Left renal pelvis (tissue), 4 donors: ENCODE measurements at regions not wholly inside any gene's neighbourhood (a gene's known extent, or its start where the extent isn't known, plus 50 kb on each side); places are given as distances from the start of the nearest gene placed in this dataset.
"Not testable (repeated sequence)": the region's sequence is repeated elsewhere in the genome, so short reads cannot be mapped to it uniquely, and the experiment has no call there.

Experiments used
- DNase-seq, 4 donors: peaks; one replicate each; pipeline ENCODE4 v3.0.0-alpha.2; 2013; ENCODE audit warnings: low read depth in 4 of 4, low spot score in 3 of 4

DNA sequence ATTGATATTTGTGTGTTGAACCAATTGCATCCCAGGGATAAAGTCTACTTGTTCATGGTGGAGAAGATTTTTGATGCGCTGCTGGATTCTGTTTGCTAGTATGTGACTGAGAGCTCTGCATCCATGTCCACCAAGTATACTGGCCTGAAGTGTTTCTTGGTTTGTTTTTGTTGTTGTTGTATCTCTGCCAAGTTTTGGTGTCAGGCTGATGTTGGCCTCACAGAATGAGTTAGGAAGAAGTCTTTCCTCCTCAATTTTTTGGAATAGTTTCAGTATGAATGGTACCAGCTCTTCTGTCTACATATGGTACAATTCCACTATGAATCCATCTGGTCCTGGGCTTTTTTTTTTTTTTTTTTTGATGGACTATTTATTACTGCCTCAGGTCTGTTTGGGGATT, 50.9 kb upstream of the OSTN start:
- no peak for DNase-seq

DNA sequence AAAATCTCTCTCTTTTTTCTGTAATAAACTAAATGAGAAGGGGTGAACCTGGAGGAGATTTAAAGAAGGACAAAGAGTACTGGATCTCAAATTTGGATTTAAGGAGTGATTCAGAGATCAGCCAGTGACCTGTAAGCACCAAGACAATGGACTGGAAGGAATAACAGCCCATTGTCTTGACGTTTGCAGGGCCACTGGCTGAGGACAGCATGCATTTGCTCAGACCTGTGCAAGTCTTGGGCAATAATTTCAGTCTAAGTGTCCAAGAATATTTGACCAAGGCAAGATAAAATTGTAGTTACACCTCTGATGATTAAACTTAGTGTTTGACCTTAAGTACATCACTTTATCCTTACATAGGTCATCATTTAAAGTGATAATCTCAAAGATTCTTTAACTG, 55.8 kb upstream of the OSTN start:
- no peak for DNase-seq

DNA sequence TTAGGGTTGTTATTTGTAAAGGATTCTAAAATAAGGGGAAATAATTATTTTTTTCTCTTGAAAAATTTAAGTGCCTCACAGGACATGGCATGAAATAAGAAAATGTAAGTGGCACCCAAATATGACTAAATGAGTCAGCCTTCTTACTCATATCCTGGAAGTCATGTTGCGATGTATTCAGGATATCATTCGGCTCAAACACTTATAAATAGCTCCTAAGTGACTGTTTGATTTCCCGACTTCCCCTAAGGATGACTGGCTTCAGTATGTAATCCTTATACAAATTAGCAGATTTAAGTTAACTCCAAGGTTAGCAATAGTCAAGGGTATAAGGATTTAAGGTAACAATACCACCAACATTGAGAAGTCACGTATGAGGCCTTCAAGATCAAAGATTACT, 57.3 kb upstream of the OSTN start:
- no peak for DNase-seq

DNA sequence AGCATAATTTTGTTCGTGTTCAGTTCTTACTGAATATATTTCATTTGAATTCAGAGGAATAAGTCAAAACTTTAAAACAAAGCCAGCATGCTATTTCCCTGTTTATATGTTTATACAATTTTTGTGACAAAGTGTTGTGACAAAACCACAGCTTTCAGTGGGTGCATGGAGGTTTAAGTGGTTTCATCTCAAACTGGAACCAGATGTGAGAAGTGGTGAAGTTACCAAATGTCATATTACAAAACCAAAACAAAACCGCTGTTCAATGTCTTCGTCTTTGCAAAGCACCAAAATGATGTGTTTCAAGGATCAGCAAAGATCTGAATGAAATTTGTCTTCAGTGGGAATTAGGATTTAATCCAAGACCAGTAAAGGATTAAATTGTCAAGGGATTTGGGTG, 59.3 kb upstream of the OSTN start:
- no peak for DNase-seq

DNA sequence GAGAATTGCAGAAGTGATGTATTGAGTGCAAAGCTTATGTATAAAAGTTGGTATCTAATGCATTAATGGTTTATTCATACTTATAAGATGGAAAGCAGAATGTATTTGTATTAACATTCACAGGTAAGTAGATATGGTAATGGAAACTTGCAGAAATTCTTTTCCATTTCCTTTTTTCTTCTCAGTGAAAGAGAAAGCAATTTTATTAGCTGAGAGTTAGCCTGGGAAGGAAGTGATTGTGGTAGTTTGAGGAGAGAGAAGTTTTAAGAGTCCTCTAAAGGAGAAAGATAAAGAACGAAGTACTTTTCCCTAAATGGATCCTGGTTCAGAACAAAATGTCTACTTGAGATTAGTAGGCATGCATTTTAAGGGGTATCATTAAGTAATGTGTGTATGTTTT, 60.1 kb upstream of the OSTN start:
- no peak for DNase-seq

DNA sequence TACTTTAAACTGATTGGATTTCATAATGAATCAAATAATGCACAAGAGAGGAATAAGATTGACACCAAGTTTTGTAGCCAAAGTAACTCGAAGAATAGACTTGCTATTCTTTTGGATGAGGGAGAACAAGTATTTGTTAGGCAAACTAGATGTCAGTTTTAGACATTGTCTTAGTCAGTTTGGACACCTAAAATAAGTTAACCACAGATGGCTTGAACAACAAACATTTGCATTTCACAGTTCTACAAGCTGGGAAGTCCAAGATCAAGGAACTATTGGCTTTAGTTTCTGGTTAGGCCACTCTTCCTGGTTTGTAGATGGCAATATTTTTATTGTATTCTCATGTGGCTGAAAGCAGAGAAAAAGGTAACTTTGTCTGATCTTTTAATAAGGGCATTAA, 61.3 kb upstream of the OSTN start:
- DNase-seq: no peak

DNA sequence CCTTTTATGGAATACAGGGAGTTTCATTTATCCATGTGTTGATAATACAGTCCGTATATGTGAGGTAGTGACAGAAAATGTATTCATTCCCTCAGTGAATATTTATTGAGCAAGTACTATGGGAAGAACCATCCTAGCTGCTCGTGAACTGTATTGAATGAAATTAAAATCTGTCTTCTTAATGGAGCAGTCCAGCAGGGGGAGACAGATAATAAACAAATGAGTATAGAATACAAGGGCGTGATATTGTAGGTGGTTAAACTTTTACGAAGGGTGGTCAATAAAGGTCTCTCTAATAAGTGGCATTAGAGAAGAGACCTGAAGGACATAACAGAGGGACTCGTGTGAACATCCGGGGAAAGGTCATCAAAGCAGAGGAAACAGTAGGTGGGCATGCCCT, 62.7 kb upstream of the OSTN start:
- no peak for DNase-seq

DNA sequence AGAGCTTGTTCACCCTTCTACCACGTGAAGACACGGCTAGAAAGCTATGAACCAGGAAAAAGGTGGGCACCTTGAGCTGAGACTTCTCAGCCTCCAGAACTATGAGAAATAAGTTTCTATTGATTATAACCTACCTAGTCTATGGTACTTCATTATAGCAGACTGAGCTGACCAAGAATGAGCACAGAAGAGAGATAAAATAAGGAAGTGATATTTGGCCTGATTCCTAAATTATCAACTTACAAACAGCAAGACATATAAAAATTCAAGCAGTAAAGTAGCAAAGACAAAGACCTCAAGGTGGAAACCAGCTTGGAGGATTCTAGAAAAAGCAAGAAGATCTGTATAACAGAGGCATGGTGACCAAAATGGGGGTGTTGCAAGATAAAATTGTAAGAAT, 63.9 kb upstream of the OSTN start:
- DNase-seq: no peak

DNA sequence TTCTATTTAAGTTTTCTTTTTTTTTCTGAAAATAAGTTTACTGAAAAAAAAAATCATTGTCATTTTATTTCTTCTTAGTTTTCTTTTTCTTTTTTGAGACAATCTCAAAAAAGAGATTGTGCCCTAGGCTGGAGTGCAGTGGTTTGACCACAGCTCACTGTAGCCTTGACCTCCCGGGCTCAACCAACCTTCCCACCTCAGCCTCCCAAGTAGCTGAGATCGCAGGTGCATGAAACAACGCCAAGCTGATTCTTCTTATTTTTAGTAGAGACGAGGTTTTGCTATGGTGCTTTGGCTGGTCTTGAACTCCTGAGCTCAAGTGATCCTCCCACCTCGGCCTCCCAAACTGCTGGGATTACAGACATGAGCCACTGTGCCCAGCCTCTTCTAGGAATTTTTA, 65.7 kb upstream of the OSTN start:
- no peak for DNase-seq

DNA sequence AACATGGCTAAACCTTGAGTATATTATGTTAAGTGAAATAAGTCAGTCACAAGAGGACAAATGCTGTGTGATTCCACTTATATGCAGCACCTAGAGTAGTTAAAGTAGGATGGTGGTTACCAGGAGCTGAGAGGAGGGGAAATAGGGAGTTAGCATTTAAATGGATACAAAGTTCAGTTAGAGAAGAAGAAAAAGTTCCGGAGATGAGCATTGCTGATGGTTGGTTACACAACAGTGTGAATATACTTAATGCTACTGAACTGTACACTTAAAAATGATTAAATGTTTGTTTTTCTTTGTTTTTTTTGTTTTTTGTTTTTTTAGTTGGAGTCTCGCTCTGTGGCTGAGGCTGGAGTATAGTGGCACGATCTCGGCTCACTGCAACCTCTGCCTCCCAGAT, 67.7 kb upstream of the OSTN start:
- DNase-seq: no peak

DNA sequence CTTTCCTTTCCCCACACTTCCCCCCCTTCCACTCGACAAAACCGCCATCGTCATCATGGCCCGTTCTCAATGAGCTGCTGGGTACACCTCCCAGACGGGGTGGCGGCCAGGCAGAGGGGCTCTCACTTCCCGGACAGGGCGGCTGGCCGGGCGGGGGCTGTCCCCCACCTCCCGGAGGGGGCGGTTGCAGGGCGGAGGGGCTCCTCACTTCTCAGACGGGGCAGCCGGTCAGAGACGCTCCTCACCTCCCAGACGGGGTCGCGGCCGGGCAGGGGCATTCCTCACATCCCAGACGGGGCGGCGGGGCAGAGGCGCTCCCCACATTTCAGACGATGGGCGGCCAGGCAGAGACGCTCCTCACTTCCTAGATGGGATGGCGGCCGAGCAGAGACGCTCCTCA, 74.2 kb upstream of the OSTN start:
- not testable (repeated sequence) for DNase-seq

DNA sequence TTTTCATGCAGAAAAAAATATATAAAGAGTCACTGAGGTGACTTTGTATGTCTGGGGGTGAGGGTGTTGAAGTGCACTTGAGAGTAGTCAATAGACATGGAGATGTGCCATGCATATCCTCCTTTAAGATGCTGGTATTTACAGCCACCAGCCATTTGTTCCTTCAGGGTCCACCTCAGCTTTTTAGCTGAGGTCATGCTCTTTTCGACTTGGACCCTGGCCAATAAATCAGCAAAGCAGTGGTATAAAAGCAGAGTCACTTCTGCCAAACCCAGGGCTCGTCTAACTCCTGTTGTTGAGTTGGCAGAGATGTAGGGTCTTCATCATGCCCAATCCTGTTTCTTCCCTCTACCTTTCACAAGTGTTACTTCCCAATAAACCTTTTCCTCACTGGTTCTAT, 75.1 kb upstream of the OSTN start:
- DNase-seq: no peak

DNA sequence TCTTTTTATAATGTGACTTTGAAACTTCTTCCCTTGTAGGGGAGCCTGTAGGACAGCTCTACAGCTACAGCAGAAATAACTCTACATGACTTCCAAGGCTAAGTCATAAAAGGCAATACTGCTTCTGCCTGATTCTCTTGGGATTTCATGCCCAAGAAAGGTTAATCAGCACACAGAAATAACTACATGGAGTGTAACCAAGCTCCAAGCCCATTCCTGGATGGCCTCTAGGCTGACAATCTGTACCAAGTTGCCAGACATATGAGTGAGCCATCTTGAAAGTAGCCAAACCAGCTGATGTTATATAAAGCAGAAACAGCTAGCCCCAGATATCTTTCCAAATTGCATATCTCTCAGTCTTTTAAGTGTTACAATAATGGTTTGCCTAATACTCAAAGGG, 75.8 kb upstream of the OSTN start:
- no peak for DNase-seq

DNA sequence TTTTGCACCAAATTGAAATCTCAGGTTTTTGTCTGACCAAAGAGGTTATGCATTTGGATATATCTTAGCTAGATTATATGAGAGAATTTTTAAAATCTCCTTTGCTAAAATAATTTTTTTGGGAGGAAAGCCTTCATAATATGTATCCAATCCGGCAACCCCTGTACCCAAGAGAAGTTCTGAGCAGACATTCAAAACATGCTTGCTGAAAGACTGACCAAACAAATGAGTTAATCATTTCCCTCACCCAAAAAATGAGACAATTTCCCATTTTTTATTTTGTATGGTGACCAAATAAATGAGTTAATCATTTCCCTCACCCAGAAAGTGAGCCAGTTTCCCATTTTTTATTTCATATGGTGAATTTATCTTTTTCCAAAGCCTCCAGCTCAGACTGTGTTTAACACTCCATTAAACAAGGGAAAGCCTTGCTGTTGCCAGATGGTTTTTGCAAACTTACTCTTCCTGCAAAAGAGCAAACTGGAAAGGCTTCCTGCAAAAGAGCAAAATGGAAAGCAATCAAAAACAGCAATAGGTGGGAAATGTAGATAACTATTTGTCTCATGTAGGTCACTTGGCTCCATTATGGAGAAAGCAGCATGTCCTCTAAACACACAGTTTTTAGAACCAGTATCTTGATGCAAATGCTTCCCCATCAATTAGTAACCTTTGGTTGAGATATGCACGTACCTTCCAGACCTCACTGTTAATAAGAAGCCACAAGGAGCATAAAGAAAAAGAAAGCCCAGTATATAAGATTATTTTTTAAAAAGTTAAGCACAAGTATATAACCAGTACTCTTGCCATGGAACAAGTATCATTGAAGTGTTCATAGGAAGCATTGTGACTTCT, 78.4 kb upstream of the OSTN start:
- no peak for DNase-seq

DNA sequence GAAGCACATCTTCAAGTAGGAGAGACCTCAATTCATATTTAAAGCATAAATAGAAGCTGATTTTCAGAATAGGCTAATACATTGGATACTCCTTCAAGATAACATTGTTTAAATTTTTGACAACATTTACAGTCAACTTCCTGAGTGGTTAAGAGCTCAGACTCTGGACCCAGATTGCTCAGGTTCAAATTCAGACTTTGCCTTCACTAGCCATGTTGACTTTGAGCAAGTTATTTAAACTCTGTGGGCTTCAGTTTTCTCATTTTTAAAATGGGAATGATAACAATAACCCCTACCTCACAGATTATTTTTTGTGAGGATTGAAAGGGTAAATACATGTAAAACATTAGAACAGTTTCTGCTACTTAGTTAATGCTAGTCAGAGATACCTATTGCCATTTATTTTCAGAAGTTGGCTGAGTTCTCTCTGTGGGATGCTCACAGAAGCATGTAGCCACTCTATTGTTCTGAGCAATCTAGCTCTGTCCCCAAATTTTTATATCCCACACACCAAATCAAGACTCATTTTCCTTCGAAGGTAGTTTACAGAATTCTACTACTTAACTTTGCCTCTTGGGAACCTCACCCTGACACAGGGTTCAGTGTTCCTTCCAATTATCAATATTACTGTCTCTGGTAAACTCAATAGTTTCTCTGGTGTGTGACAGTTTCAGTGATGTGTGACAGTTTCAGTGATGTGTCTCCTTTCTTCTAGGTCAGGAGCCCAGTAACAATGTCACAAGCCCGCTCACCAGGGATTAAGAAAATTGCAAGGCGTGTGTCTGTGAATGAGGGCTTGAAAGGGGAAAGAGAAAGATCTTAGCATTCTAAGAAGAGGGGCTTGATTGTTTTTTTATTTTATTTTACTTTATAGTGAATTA, 79.4 kb upstream of the OSTN start:
- no peak for DNase-seq

DNA sequence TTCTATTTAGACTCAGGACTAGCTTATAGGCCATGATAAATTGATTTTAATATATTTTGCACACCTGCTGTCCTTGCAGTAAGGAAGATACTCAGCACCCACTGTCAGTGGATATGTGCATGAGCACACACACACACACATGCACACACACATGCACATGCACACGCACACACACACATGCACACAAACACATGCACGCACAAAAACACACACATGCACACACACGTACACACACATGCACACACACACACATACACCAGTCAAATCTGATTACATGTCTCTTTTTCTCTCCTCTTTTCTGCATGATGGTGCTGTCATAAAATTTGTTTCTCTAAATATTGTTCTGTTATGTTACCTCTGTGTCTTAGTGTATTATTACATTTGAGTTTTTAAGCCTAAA, 87.3 kb upstream of the OSTN start:
- DNase-seq: no peak

DNA sequence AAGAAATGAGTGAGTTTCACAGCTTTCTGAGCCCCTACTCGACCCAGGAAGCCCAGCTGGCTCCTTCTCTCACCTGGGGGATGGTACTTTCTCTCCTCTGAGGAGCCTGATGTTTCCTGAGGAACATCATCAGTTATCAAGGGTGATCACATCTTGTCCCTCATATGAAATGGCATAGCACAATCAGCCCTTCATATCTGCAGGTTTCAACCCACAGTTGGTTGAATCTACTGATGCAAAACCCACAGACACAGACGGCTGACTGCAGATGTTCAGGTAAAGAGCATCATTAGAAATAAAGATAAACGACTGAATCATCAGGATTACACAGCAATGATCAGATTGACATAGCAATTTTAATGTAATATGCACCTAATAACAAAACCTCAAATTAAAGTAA, 93.6 kb upstream of the OSTN start:
- no peak for DNase-seq

DNA sequence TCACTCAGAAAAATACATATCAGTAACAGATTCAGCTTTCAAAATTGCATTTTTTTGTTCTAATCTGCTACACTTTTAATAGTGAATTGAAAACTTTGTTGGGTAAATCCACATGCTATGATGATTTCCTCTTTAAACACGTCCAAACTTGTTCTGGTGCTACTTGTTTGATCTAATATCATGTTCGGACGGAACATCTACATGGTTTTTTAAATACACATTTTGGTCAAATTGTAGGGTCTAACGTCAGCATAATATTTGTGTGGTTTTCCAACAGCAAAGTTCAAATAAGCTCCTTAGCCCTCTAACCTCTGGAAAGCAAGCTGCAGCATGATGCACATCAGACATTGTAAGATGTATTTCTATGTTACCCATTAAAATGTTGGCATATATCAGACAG, 98.5 kb upstream of the OSTN start:
- no peak for DNase-seq

DNA sequence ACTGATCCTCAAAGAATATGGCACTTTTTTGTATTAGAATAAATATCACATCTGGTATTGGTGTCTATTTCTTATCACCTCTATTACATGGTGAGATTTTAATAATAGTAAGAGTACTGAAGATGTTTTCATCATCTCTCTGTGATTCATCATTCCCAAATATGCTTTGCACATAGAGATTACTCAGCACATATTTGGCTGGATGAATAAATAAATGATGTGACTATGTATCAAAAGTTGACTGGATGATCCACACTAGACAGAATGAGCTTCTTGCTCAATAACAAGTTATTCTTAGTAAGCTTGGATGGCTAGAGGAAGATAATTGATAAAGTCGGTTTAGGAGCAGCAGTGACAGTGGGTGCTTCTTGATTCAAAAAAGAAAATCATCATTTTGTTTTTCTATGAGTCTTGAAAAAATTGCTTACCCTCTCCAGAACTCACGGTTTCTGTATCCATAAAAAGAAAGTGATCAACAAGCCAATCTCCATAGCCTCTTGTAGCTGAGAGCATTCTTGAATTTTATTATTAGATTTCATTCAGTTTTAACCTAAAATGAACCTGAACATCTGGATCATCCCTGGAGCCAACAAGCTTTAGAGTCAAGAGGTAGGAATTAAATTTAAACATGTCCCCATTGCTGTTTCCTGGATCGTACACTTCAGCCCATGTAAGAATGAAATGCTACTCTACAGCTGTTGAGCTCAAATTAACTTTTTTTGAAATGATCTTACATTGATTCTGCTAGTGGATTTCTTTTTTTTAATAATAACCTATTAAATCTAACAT, 104.8 kb upstream of the OSTN start:
- DNase-seq: no peak

DNA sequence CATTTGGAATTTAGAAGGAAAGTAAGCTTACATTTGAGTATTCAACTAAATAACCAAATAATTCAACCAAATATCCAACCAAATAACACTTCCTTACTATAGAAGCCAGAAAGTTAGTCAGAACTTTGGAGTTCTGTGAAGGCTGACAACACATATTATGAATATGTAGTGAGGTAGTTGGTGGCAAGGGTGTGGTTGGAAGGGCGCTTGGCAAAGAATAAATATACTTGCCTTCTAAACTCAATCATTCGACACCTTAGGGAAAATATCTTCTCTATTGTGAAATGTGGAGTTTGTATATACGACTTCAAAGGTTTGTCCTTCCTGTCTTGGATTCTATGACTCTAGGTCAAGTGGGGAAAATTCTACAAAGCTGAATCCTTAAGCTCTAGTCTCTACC, 111.7 kb upstream of the OSTN start:
- no peak for DNase-seq

DNA sequence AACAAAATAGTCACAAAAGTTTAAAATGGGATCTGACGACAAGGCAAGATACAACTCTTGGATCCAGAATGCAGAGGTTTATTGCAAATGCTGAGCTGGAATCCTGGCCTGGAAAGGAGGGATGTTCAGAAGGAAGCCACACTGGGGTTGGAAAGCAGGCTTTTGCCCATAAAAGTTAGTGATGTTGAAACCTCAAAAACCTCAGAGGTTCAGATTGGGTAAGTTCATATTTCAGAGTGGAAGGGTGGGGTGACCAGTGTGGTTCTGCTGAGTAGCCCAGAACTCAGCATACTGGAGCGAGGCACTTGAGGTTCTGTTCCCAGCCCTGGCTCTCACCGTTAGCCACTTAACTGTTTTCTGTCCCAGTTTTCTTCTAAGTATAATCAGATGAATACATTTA, 114.0 kb upstream of the OSTN start:
- no peak for DNase-seq
